ENCODE measurements at regions not wholly inside any gene's neighbourhood (a gene's known extent, or its start where the extent isn't known, plus 50 kb on each side); places are given as distances from the start of the nearest gene placed in this dataset.

DNA sequence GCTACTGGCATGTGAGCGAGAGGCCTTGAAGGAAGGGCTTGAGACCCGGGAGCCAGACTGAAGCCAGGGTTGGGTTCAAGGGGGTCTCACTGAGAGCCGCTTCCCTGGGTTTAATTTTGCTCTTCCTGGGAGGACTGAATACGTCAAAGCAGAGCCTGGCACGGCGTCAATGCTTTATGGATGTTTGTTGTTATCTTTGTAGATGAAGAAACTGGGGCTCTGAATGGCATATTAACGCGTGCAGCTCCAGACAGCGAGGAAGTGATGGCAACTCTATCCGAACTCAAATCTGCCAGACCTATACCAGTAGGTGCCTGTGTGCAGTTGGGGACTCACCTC, 152.8 kb upstream of the PARP11 start:
- H3K36me3 ChIP-seq (ENCODE audit: control insufficient read depth in 2 of 2, extremely low read depth in 1 of 2, insufficient read depth in 2 of 2, low read length in 2 of 2) = no peaks in the 10 kb centered on the region
- H4K20me1 ChIP-seq (replicated peaks; ENCODE audit: control insufficient read depth, extremely low read depth, insufficient read depth, low read length) = no peaks in the 10 kb centered on the region
- FAIRE-seq = no peak
- ChIA-PET POLR2A (no interaction called here), CTCF (interaction anchor here (1.0 to 3.2 kb wide), 3 partner anchors 12 to 251 kb away, joined by 5 to 19 read pairs (median 5); no protein-coding TSS in a partner anchor)
- intact Hi-C loops (cut with micrococcal nuclease) (no loop called here), dilution Hi-C loops (cut with MboI; ENCODE audit: extremely low pct_ligation_motif_present, low sequenced_read_pairs) (no loop called here)
- no peaks in the 10 kb centered on the region for H3K9me1 ChIP-seq (replicated peaks; ENCODE audit: control insufficient read depth, extremely low read depth, insufficient read depth, low read length)
- no TSS peak for BruUV-seq (replicated peaks)
- H3K9ac ChIP-seq (replicated peaks; ENCODE audit: extremely low read depth, insufficient read depth, low read length) = no peak overlapping the region
- no peak overlapping the region for H3K4me2 ChIP-seq (ENCODE audit: insufficient read depth, low read length)
- H3K79me2 ChIP-seq (ENCODE audit: control insufficient read depth, insufficient read depth, low read length) = no peaks in the 10 kb centered on the region
- no peak for TF ChIP-seq GATA2 (IDR thresholded peaks at IDR 0.05; ENCODE audit: insufficient read depth, insufficient read length, low read depth, low read length)
- TF ChIP-seq FOS (IDR thresholded peaks at IDR 0.05; ENCODE audit: borderline replicate concordance, insufficient read depth, low read length) = no peak
- no peak for TF ChIP-seq JUN (IDR thresholded peaks at IDR 0.05; ENCODE audit: borderline replicate concordance, insufficient read depth, insufficient read length, low read depth)
- TF ChIP-seq, protein P1, sequence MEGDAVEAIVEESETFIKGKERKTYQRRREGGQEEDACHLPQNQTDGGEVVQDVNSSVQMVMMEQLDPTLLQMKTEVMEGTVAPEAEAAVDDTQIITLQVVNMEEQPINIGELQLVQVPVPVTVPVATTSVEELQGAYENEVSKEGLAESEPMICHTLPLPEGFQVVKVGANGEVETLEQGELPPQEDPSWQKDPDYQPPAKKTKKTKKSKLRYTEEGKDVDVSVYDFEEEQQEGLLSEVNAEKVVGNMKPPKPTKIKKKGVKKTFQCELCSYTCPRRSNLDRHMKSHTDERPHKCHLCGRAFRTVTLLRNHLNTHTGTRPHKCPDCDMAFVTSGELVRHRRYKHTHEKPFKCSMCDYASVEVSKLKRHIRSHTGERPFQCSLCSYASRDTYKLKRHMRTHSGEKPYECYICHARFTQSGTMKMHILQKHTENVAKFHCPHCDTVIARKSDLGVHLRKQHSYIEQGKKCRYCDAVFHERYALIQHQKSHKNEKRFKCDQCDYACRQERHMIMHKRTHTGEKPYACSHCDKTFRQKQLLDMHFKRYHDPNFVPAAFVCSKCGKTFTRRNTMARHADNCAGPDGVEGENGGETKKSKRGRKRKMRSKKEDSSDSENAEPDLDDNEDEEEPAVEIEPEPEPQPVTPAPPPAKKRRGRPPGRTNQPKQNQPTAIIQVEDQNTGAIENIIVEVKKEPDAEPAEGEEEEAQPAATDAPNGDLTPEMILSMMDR (IDR thresholded peaks at IDR 0.05; ENCODE audit: extremely low read depth in 1 of 2, insufficient read depth in 1 of 2, low read depth in 1 of 2, low read length in 2 of 2) = no peak
- no peak for TF ChIP-seq MYC (IDR thresholded peaks at IDR 0.05; ENCODE audit: low read depth, low read length)
- no peak for TF ChIP-seq POLR2A (IDR thresholded peaks at IDR 0.05; ENCODE audit: low read depth, low read length)
- TF ChIP-seq, protein P2, sequence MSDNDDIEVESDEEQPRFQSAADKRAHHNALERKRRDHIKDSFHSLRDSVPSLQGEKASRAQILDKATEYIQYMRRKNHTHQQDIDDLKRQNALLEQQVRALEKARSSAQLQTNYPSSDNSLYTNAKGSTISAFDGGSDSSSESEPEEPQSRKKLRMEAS (IDR thresholded peaks at IDR 0.05; ENCODE audit: insufficient read depth, insufficient read length) = no peak
- H2AFZ ChIP-seq (ENCODE audit: low read depth, low read length) = no peak overlapping the region
- no peak overlapping the region for H3K4me3 ChIP-seq (replicated peaks in 1 of 3; ENCODE audit: insufficient read depth in 1 of 3, low read depth in 1 of 3, low read length in 3 of 3)
- H3K9me3 ChIP-seq (replicated peaks; ENCODE audit: control insufficient read depth, insufficient read depth, low read length) = no peaks in the 10 kb centered on the region
- no peak overlapping the region for H3K27ac ChIP-seq (ENCODE audit: insufficient read depth, low read depth, low read length)
- H3K27me3 ChIP-seq (ENCODE audit: control insufficient read depth in 2 of 2, insufficient read depth in 2 of 2, low read length in 2 of 2) = no peaks in the 10 kb centered on the region
- no peaks in the 10 kb centered on the region for H3K4me1 ChIP-seq (ENCODE audit: control insufficient read depth, extremely low read depth, insufficient read depth, low read length)
- DNase-seq (ENCODE audit: low read depth, low spot score) = no peak

Measured in endothelial cell of umbilical vein (primary cell).